A172 (cell line): ENCODE measurements at regions not wholly inside any gene's neighbourhood (a gene's known extent, or its start where the extent isn't known, plus 50 kb on each side); places are given as distances from the start of the nearest gene placed in this dataset.
"Not testable (repeated sequence)": the region's sequence is repeated elsewhere in the genome, so short reads cannot be mapped to it uniquely, and the experiment has no call there.

Source experiments
- DNase-seq: peaks from one replicate; pipeline ENCODE4 v3.0.0-alpha.2; 2015; ENCODE audit warnings: low spot score

- DNase-seq, result not testable (repeated sequence)
Observed at GRCh38 chr6:82816243-82816642, 249.4 kb downstream of the UBE3D start.

GRCh38 chr6:82818727-82819126 is 246.9 kb downstream of the UBE3D start:
- peak; percentile 36 for DNase-seq

GRCh38 chr6:82823361-82823760 is 242.3 kb downstream of the UBE3D start:
- no peak for DNase-seq

- DNase-seq, result no peak
Observed at GRCh38 chr6:82832811-82833210, 232.8 kb downstream of the UBE3D start.

- no peak for DNase-seq
Observed at GRCh38 chr6:82833481-82833880, 232.2 kb downstream of the UBE3D start.

- DNase-seq, result no peak
Observed at GRCh38 chr6:82836022-82836575, 229.5 kb downstream of the UBE3D start.

GRCh38 chr6:82840571-82840970 is 225.1 kb downstream of the UBE3D start:
- DNase-seq, result peak; percentile 7

- no peak for DNase-seq
Observed at GRCh38 chr6:82841309-82841708, 224.3 kb downstream of the UBE3D start.
